Ascending aorta (tissue), 2 donors: ENCODE measurements at regions not wholly inside any gene's neighbourhood (a gene's known extent, or its start where the extent isn't known, plus 50 kb on each side); places are given as distances from the start of the nearest gene placed in this dataset.

Source experiments
- DNase-seq, 2 donors: peaks; one replicate each; pipeline ENCODE4 v3.0.0-alpha.2; 2019; ENCODE audit warnings: low spot score in 2 of 2
- H3K27ac ChIP-seq, 2 donors: fragments of 200-600 bp; sonication (generic); one replicate each; pipeline ENCODE4 v1.5.1; 2016 to 2017; ENCODE audit warnings: mild to moderate bottlenecking in 1 of 2
- H3K27me3 ChIP-seq: fragments of 200-600 bp; sonication (generic); one replicate; pipeline ENCODE4 v1.5.1; 2017
- H3K36me3 ChIP-seq, 2 donors: fragments of 200-600 bp; sonication (generic); one replicate each; pipeline ENCODE4 v1.5.1; 2016
- H3K4me1 ChIP-seq, 2 donors: fragments of 200-600 bp; sonication (generic); one replicate each; pipeline ENCODE4 v1.5.1; 2016 to 2017; ENCODE audit warnings: mild to moderate bottlenecking in 1 of 2
- H3K4me3 ChIP-seq, 2 donors: fragments of 200-600 bp; sonication (generic); one replicate each; pipeline ENCODE4 v1.5.1; 2016 to 2017; ENCODE audit warnings: mild to moderate bottlenecking in 1 of 2
- H3K9me3 ChIP-seq, 2 donors: fragments of 200-600 bp; sonication (generic); one replicate each; pipeline ENCODE4 v1.5.1; 2016
- intact Hi-C: fragments of 100-400 bp; cut with DNase I; formaldehyde crosslinking; loops from one replicate; pipeline ENCODE4 v1.15.1; 2023
- TF ChIP-seq, protein P1 (sequence below), 3 experiments: fragments of 200-600 bp in 2 of 3; fragments of 450-650 bp in 1 of 3; sonication (generic) in 2 of 3; IDR thresholded peaks; one replicate each; pipeline ENCODE4 v1.5.1; 2016 to 2019; ENCODE audit warnings: antibody characterized with exemption in 3 of 3, mild to moderate bottlenecking in 1 of 3, moderate library complexity in 1 of 3

DNA sequence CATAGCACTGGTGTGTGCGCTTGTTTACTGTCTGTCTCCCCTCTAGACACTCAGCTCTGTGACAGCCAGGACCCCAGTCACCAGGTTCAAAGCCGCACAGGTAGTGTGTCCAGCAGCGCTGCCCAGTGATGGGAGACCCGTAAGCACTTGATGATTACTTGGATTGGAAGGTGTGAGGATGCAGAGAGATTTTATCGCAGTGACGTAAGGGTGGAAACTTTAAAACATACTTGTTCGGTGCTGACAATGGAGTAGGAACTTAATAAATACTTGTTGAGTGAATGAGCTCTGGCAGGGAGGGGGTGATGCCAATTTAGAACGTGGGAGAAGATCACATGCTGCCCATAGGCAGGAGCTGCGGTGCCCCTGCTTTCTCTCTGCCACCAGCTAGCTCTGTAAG, 99.2 kb upstream of the PITX1 start:
- no peaks in the 10 kb centered on the region for H3K4me1 ChIP-seq
- H3K27ac ChIP-seq, result no peak overlapping the region
- TF ChIP-seq, protein P1, sequence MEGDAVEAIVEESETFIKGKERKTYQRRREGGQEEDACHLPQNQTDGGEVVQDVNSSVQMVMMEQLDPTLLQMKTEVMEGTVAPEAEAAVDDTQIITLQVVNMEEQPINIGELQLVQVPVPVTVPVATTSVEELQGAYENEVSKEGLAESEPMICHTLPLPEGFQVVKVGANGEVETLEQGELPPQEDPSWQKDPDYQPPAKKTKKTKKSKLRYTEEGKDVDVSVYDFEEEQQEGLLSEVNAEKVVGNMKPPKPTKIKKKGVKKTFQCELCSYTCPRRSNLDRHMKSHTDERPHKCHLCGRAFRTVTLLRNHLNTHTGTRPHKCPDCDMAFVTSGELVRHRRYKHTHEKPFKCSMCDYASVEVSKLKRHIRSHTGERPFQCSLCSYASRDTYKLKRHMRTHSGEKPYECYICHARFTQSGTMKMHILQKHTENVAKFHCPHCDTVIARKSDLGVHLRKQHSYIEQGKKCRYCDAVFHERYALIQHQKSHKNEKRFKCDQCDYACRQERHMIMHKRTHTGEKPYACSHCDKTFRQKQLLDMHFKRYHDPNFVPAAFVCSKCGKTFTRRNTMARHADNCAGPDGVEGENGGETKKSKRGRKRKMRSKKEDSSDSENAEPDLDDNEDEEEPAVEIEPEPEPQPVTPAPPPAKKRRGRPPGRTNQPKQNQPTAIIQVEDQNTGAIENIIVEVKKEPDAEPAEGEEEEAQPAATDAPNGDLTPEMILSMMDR (IDR thresholded peaks at IDR 0.05), result no peak
- no peak overlapping the region for H3K4me3 ChIP-seq
- no peak for DNase-seq
- intact Hi-C loops, result no loop called here
- H3K27me3 ChIP-seq, result no peaks in the 10 kb centered on the region
- no peaks in the 10 kb centered on the region for H3K36me3 ChIP-seq
- no peaks in the 10 kb centered on the region for H3K9me3 ChIP-seq

DNA sequence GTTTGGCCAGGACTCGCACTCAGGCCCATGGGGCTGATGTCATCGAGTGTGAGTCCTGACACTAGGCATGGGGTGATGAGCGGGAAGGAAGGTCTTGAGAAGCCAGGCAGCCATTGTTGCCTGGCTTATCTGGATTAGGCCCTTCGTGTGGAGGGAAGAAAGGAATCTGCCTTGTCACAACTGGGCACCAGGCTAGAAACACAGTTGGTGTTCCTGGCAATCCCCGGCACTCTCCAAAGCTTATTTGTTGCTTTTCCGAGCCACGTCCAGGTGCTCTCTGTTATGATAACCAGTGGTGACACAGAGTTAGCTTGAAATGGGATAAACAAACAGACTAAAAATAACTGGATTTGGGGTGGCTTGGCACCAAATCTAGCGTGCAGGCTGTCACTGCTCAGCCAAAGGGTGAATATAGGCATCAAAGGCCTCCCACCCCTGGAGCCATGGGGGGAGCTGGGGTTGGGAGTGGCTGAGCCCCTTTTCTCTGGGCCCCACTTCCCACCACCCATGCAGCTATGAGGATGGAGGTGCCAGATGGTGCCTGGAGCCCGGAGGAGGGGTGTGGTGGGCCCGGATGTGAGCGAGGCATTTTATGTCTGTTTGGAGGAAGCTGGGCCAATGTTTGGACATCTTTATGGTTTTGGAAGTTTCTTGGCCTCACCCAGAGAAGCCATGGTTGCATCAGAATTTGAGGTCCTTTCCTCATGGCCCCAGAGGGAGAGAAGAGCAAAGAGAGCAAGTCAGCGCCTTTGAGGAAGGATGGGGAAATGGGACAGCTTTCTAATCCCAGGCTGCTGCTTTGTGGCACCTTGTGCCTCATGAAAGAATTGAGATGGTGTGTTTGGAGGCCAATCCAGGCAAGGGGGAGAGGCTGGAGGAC, 98.0 kb upstream of the PITX1 start:
- DNase-seq, result no peak
- TF ChIP-seq, protein P1 (IDR thresholded peaks at IDR 0.05), result no peak
- intact Hi-C loops, result no loop called here
- Histone ChIP-seq H3K36me3 (no peaks in the 10 kb centered on the region), H3K9me3 (no peaks in the 10 kb centered on the region), H3K27me3 (no peaks in the 10 kb centered on the region), H3K4me1 (no peaks in the 10 kb centered on the region), H3K4me3 (no peak overlapping the region), H3K27ac (no peak overlapping the region)

DNA sequence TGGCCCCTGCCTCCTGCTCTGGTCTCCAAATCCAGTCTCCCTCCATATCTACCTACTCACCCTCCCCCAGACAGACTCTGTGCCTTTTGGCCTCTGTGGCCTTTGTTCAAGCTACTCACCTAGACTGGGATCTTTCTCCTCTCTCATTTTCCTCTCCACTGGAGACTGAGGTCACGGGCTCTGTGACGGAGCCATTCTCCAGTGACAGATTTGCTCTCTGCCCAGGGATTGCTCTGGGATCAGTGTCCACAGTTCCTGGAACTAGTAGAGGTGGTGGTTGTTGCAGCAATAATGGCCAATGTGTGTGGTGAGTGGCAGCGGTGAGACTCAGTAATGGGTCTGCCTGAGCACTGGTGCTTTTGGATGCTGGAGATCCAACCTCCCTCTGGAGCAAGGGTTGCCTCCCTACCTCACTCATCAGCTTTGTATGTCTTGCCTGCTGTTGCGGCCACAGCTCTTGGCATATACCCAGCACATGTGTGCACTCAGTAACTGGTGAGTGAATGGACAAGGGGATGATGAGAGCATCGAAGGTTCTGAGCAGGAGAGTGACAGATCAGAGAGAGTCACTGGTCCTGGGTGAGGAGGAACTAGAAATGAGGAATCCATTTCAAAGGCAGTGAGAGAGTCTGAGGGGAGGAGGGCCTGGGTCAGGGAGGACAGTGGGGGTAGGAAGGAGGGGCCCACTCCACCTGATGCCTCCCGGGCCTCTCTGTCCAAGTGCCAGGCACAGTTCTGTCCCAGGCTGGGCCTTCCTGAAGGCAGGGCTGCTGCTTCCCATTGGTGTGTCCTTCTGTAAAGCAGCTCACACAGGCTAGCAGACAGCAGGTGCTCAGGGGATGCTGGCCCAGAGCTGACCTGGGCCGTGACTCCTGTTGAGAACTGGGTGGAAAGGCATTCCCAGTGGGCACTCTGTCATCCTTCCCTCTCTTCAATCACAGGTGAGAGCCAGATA, 96.5 kb upstream of the PITX1 start:
- no peaks in the 10 kb centered on the region for H3K27me3 ChIP-seq
- DNase-seq, result no peak
- H3K4me3 ChIP-seq, result no peak overlapping the region
- H3K36me3 ChIP-seq, result no peaks in the 10 kb centered on the region
- H3K9me3 ChIP-seq, result no peaks in the 10 kb centered on the region
- intact Hi-C loops, result no loop called here
- H3K4me1 ChIP-seq, result no peaks in the 10 kb centered on the region
- TF ChIP-seq, protein P1 (IDR thresholded peaks at IDR 0.05), result no peak
- H3K27ac ChIP-seq, result no peak overlapping the region

DNA sequence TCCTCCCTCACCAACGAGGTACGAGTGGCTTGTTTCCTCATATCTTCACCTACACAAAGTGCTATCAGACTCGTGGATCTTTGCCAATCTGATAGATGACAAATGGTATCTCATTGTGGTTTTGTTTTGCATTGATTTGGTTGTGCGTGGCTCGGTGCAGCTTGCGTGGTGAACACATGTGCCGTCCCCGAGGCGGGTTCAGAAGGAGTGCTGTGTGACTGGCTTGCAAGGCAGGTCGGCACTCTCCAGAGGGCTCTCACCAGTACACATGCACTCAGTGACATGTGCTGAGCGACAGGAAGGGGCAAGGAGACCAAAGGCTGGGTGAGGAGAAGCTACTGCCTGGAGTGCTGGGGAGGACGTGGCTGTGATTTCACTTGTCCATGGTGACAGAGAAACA, 95.3 kb upstream of the PITX1 start:
- TF ChIP-seq, protein P1 (IDR thresholded peaks at IDR 0.05), result no peak

DNA sequence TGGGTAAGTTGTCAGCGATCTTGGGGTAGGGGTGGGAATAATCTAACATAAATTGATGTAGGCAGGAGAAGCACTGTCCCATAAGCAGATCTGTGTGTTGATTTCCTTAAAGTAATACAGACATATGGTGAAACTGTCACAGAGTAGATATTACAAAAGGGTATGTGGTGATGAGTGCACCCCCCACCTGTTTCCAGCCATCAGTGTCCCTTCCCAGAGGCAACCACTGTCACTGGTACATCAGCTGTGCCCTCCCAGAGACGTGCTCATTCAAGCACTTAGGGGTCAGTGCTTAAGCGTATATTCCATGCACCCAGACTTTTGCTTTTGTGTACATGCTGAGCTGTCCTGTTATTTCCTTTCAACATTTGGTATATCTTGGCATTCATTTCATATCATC, 94.3 kb upstream of the PITX1 start:
- intact Hi-C loops, result no loop called here
- no peaks in the 10 kb centered on the region for H3K4me1 ChIP-seq
- TF ChIP-seq, protein P1 (IDR thresholded peaks at IDR 0.05), result no peak
- no peaks in the 10 kb centered on the region for H3K27me3 ChIP-seq
- H3K36me3 ChIP-seq, result no peaks in the 10 kb centered on the region
- no peak for DNase-seq
- H3K4me3 ChIP-seq, result no peak overlapping the region
- no peak overlapping the region for H3K27ac ChIP-seq
- H3K9me3 ChIP-seq, result no peaks in the 10 kb centered on the region

More for the DNA sequence above, 95.3 kb upstream of the PITX1 start:
- Histone ChIP-seq H3K9me3 (no peaks in the 10 kb centered on the region), H3K36me3 (no peaks in the 10 kb centered on the region), H3K27me3 (no peaks in the 10 kb centered on the region), H3K4me1 (no peaks in the 10 kb centered on the region), H3K4me3 (no peak overlapping the region), H3K27ac (no peak overlapping the region)
- no peak for DNase-seq
- intact Hi-C loops, result no loop called here
